HG03457 (cell line): ENCODE measurements at regions not wholly inside any gene's neighbourhood (a gene's known extent, or its start where the extent isn't known, plus 50 kb on each side); places are given as distances from the start of the nearest gene placed in this dataset.
A peak's percentile ranks its signal among the peaks of the same experiment; 100 is the strongest.

Experiments used
- ATAC-seq: cut with Tn5 transposase; IDR thresholded peaks from one replicate; pipeline ENCODE4 v1.9.1; 2021; ENCODE audit warnings: moderate number of reproducible peaks; ENCODE audit not compliant: unreplicated experiment

DNA sequence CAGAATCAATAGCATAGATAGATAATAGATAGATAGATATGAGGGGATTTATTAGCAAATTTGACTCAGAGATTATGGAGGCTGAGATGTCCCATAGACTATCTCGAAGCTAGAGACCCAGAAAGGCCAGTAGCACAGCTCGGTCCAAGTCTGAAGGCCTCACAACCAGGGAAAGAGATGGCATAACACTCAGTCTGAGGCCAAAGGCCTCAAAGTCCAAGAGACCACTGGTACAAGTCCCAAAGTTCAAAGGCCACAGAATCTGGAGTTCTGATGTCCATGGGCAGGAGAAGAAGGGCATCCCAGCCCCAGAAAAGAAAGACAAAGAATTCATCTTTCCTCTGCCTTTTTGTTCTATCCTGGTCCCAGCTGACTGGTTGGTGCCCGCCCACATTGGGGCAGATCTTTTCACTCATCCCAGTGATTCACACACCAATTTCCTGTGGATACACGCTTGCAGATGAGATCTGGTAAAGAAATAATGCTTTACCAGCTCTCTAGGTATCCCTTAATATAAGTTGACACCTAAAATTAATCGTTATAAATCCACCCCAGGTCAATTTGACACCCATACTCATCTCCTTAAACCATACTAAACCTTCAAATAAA is 127.8 kb upstream of the FBN2 start:
- no peak for ATAC-seq

DNA sequence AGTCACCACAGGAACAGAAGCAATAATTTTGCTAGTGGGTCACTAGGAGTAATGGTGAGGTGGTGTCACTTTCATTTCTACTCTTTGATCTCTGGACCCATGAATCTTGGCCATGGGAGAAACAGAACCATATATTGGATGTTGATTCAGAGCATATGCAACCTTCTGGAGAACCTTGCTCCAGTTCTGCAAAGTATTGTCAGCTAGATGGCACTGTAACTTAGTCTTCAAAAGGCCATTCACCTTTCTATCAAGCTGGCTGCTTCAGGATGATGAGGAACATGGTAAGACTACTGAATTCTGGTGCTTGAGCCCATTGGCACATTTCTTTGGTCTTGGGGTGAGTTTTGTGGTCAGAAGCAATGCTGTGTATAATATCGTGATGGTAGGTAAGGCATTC is 129.1 kb upstream of the FBN2 start:
- no peak for ATAC-seq

DNA sequence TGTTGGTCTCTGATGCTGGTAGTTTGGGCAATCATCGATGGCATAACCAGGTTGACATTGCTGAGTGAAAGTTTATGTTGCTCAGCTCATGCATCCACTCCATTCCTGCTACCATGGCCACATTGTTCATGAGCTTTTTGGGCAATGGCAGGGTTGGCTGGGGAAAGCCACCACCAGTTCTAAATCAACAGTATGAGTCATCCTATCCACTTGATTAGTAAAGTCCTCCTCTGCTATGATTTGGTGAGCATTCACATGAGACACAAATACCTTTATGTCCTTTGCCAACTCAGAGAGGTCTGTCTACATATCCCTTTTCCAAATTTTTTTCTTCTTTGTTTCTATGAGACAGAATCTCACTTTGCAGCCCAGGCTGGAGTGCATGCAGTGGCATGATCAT is 129.7 kb upstream of the FBN2 start:
- ATAC-seq: no peak

DNA sequence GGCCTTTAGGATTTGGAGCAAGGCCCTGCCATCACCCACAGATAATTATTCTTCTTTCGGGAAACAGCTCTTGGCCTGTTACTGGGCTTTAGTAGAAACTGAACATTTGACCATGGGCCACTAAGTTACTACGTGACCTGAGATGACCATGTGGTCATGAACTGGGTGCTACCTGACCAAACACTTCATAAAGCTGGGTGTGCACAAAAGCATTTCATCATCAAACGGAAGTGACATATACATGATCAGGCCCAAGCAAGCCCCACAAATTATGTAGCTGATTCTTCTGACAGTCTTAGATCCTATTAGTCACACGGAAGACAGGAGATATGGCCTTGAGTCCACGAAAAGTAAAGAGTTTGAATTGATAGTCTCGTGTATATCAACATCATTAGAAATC is 130.9 kb upstream of the FBN2 start:
- no peak for ATAC-seq

DNA sequence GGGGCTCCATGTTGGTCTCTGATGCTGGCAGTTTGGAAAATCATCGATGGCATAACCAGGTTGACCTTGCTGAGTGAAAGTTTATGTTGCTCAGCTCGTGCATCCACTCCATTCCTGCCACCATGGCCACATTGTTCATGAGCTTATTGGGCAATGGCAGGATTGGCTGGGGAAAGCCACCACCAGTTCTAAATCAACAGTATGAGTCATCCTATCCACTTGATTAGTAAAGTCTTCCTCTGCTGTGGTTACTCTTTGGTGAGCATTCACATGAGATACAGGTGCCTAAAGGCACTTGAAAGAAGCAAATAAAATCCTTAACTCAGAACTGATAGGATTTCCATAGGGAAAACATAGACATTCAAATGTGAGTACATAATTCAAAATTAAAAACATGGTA is 131.8 kb upstream of the FBN2 start:
- no peak for ATAC-seq

DNA sequence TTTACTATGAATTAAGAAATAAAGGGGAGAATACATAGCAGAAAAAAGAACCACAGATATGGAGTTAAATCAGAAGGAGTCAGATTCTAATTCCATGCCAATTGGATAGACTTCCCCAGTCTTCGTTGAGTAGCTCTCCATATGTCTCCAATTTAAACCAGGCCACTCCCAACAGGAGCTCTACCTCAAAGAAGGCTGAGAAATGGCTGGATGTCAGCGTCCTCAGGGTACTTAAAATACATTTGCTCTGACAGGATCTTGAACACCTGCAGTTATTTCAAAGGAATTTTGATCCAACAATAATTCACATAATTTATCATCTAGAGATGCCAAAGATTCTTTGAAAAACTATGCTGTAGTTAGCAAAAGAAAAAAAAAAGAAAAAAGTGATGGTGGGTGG is 133.9 kb upstream of the FBN2 start:
- ATAC-seq: no peak

DNA sequence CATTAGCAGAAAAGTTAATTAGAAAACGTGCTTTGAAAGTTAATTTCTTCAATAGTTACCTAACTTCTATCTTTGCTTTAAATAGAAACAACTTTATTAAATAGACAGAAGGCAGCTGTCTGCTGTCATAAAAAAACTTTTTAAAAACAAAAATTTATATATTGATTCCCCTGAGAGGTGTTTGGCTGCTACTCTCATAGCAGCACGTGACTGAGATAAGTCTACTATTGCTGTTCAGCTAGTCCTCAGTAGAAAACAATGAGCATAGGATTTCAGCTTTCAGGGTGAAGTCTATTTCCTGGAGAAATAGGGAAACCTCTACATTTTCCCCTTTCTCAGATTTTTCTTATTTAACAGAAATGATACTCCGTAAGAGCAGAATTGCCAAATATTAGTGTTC is 135.0 kb upstream of the FBN2 start:
- ATAC-seq: no peak

DNA sequence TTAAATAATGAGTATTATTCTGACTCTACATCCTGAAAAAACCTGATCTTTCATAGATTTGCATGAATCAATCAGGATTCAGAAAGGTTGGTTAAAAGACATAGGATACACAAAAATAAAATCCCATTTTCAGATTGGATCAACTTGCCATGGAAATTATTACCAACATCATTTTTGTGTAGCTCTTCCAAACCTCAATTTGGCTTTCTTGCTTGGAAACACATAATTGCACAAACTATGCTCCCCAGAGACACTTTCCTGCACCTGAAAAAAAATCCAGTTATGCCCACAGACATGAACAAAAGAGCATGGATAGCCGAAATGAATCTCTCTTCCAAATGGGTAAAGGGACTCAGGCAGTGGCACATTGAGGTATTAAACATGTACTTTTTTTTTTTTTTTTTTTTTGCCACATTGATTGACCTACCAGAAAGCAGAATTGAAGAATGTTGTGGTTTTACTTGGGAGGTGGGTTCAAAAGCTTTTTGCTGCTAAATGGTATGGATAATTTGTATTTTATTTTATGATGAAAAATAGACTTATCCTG is 135.4 kb upstream of the FBN2 start:
- ATAC-seq: no peak

DNA sequence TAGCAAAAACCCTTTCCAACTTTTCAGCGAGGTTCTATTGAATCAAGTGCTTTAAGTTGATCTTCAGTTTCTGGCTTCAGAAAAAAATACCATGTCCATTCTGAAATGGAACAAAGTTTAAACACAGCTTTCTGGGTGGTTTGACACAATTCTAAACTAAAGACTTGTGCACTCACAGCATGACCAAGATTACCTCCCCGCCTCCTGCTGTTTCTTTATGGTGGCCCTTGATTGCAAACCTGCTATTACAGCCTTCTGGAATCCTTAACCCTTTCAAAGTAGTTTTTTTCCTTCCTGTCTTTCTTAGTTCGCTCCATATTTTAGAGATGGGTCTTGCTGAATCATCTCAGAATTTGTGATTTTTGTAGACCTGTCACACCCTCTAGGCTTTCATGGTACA is 135.9 kb upstream of the FBN2 start:
- ATAC-seq: no peak

DNA sequence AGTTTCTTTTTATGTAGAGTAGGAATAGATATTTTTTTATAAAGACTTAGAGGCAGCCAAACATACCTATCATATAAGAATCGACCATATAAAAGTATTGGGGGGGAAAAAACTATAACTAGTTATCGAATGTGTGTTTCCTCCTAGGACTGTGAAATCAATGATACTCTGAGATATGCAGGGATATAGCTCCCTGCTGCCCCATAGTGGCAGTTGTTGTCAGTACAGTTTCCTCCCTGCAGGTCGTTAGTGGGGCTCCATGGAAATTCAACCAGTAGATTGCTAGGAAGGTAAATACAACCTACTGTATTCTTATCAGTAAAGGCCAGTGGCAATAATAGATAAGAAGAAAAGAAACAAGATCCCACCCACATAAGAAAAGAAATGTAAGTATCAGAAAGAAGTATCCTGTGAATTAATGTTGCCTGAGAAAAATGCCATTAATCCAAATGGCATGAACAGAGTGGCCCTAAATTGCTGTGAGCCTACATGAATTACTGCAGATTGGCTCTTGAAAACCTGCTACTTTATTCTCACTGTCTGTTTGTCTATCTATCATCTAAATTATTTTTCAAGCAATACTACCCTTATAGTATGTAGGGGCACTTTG is 136.9 kb upstream of the FBN2 start:
- ATAC-seq: peak; percentile 87

DNA sequence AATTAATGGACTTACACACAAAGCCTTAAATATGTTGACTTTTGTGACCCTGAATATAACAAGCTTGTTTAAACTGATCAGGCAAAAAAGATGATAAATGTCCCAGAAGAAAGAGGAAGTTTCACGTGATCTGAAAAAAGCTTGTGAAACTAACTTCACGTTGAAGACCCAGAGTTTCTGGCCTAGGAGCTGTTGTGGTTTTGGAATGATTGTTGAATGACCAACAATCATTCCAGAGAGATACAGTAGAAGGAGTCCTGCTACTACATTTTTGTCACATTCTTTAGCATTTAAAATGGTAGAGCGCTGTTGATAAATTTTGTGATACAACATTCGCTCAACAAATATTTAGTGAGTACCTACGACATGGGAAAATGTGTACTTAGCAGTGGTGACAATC is 143.1 kb upstream of the FBN2 start:
- ATAC-seq: no peak

DNA sequence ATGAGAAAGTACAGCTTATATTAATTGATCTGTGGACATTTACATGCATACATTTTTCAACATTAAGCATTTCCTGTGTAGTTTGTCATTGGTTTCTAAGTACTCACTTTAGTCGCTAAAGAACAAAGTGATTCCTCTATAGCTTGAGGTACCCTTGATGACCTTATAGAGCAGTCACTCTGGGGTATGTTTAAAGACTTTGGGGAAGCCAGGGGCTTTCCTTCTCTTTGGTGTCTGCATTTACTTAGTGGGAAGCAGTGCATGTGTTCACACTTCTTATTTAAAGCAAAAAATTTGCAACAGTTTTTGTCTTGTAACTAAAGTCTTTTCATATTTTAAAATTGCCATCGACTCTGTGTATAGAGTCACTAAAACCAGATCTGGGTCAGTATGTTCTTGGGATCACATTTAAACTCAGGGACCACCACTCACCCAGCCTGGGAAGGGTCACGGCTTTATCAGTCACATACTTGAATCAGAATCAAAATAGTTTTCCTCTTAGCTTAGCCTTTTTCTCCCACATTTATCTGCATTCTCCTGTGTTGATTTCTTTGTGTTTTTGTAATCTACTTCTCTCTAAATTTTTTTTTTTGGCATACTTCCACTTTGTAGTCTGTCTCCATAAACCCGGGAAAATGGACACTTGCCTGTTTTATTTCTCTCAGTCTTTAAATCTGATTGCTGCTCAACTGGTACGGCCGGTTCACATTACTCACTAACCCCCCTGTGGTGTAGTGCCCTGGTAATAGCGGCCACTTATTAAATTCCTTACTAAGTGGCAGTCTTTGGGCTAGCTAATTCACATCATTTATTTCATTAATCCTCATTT is 143.9 kb upstream of the FBN2 start:
- no peak for ATAC-seq

DNA sequence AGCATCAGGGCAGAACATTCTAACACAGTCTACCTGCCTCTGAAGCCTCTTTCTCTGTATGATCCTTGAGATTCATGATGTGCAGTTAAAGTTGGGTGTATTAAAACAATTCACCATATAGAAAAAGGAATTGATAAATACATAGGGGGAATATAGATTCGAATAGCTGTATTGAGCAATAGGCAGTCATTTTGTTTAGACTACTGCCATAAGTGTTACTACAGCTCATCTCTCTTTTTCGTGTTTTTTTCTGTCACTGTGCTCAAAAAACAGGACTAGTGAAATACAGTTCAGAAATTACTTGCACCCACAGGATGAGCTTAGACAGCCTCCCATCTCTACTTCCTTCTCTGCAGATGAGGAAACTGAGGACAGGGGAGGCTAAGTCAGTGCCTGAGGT is 144.6 kb upstream of the FBN2 start:
- ATAC-seq: no peak

DNA sequence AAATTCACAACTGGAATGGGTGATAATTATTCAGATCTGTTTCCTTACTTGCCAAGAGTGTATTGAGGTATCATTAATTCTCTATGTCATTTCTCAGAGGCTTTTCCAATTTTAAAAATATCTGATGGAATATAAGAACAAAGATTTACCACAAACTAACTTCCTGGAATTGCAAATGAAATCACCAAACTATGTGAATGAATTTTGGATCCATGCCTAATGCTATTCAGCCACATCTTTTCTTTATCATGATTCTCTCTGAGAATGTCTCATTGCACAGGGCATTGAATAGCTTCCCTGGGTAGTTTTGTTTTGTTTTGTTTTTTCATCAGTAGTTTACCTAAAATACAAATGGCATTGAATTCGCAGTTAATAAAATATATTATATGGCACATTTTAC is 146.9 kb upstream of the FBN2 start:
- no peak for ATAC-seq

DNA sequence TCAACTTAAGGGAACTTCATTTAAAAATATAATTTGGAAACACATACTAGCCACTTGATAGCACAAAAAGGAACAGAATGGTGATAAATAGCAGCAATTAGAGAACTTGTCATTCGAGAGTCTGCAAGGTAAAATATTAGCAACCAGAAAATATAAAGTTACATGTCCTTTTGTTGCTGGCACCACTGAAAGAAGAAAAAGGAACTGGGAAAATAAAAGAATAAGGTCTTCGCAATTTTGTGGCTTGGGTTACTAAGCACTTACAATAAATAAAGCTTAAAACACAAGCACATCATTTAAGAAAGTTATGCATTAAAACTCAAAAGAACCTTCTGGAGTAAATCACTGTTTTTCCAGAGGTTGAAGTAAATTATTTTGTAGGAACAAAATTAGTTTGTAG is 149.9 kb upstream of the FBN2 start:
- ATAC-seq: no peak

DNA sequence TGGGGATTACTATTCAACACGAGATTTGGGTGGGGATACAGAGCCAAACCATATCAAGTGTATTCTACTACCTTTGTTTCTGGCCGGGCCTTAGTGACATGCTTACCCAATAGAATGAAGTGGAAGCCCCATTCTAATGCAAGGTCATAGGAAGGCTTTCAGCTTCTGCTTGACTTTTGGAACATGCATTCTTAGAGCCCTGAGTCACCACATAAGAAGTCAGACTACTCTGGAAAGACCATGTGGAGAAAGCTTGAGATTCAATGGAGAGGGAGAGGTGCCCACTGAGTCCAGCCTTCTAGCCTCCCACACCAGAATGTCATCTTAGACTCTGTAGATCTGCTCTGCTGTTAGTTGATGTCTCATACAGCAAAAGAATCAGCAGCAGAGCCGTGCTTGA is 155.7 kb upstream of the FBN2 start:
- no peak for ATAC-seq

DNA sequence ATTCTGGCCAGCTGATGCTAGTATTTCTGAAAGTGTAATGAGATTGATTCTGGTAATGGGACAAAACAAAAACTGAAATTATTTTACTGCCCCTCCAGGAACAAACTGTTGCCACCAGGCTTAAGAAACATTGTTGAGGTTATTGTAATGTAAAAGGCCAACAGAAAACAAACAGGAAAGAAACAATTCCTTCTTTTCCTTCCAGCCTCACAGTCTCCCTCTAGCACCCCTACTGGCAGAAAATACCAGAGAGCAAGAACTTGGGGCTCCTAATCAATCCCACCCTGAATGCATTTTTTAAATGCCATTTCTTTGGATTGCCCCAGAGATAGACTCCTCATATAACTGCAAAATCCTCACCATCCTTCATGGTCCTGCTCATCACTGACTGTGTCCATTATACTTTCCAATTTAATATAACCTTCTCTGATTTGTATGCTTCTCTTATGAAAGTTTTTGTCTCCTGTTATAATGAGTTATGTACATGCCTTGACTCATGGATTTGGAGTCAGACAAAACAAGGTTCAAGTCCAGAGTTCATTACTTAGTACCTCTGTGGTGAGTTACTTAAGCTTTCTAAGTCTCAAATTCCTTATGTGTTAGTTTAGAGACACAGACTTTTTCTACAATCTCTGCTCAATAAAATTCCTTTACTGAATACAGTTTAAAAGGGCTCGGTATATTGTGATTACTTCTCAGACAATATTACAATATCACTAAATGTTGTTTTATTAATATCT is 157.9 kb upstream of the FBN2 start:
- no peak for ATAC-seq

DNA sequence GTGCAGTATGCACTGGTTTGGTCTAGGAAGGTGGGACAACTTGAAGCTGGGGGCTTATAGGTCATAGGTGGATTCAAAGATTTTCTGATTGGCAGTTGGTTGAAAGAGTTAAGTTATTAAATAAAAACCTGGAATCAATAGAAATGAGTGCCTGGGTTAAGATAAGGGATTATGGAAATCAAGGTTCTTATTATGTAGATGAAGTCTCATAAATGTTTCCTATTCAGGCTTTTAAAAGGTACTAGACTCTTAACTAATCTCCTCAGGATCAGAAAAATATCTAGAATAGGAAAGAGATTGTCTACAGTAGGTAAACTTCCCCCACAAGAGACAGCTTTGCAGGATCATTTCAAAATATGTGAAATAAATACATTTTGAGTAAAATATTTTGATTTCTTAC is 163.3 kb upstream of the FBN2 start:
- ATAC-seq: no peak

DNA sequence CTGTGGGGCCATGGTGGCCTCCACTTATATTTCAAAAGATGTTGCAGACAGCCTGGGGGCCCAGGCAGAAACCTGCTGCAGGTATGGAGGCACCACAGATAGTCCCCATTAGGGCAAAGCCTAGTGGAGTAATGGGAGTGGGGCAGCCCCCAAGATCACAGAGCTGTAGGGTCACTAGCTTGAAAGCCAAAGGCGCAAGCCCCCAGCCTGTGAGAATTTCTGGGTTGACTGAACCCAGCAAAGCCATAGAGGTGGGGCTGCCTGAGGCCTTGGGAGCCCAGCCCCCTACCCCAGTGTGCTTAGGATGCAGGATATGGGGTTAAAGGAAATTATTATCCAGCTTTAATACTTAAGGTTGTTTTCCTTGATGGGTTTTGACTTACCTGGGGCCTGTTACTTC is 165.3 kb upstream of the FBN2 start:
- ATAC-seq: no peak

DNA sequence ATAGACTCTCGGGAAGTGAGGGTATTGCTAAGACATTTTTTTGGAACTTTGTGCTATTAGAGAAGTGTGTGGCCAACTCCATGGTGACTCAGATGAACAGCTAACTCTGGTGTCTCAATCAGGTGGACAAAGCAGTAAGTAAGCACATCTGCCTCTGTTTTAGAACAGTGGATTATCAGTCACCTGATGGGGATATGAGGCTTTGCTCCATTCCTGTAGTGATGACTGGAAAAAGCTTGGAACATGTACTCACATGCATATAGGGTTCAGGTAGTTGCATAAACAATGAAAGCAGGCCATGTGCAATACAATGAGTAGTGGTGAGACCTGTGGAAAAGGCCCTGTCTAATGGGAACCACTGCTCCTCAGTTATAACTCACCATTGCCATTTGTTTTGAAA is 168.2 kb upstream of the FBN2 start:
- no peak for ATAC-seq

DNA sequence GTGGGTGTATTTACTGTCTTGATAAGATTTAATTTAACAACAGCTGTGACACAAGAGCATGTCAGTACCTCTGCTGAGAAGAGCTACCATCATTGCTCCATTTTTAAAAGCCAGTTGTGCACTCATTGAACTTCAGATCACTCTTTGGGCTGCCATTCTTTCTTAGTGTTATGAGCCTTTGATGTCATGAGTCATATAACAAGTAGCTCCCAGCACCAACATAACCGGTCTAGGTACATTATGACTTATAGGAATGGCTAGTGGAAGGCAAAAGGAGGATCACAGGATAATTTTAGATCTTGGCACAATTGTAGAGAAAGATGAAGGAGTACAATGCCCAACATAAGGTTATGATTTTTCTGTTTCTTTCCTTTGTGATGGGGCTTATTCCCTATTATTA is 170.8 kb upstream of the FBN2 start:
- no peak for ATAC-seq

DNA sequence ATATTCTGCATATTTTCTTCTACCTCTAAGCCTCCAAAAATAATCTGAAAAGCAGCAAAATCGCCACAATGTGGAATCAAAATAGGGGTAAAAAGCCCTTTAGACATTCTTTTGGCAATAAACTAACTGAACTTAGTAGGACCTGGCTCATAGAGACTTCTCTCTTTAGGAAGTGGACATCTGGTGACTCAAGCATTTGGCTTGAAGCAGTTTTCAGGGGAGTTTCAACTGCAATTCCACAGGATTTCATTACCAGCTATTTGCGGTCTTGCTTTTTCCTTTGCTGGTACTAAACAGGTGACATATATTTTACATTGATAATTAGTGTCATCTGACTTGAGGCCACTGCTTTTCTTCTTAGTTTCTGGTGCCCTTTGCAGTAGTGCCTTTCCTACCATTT is 173.2 kb upstream of the FBN2 start:
- ATAC-seq: no peak
